ENCODE measurements at regions not wholly inside any gene's neighbourhood (a gene's known extent, or its start where the extent isn't known, plus 50 kb on each side); places are given as distances from the start of the nearest gene placed in this dataset.

- TF ChIP-seq ZNF157 (tag by site-specific recombination; IDR thresholded peaks at IDR 0.05): no peak
- TF ChIP-seq ZNF843 (tag by site-specific recombination; IDR thresholded peaks at IDR 0.05): no peak
- TF ChIP-seq PRDM10 (tag by site-specific recombination; IDR thresholded peaks at IDR 0.05): no peak
- TF ChIP-seq KLF1 (tag by site-specific recombination; IDR thresholded peaks at IDR 0.05): 0 out of 2 replicates have a peak, but pooled peaks have one; percentile 22
- TF ChIP-seq ZNF692 (tag by site-specific recombination; IDR thresholded peaks at IDR 0.05): 0 out of 2 replicates have a peak, but pooled peaks have one; percentile 17
- TF ChIP-seq, protein P1, sequence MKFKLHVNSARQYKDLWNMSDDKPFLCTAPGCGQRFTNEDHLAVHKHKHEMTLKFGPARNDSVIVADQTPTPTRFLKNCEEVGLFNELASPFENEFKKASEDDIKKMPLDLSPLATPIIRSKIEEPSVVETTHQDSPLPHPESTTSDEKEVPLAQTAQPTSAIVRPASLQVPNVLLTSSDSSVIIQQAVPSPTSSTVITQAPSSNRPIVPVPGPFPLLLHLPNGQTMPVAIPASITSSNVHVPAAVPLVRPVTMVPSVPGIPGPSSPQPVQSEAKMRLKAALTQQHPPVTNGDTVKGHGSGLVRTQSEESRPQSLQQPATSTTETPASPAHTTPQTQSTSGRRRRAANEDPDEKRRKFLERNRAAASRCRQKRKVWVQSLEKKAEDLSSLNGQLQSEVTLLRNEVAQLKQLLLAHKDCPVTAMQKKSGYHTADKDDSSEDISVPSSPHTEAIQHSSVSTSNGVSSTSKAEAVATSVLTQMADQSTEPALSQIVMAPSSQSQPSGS (tag by site-specific recombination; IDR thresholded peaks at IDR 0.05; ENCODE audit: low read depth): peak; percentile 19; the same call in 1 of the 2 replicates
- TF ChIP-seq ZFHX2 (tag by site-specific recombination; conservative IDR thresholded peaks at IDR 0.05): peak; percentile 35; the same call in 1 of the 2 replicates
- TF ChIP-seq ZNF558 (tag by site-specific recombination; IDR thresholded peaks at IDR 0.05): peak; percentile 42; the same call in 1 of the 2 replicates
Measured at GRCh38 chr16:86798247-86799041, 220.1 kb downstream of the FOXL1 start (continued).

DNA sequence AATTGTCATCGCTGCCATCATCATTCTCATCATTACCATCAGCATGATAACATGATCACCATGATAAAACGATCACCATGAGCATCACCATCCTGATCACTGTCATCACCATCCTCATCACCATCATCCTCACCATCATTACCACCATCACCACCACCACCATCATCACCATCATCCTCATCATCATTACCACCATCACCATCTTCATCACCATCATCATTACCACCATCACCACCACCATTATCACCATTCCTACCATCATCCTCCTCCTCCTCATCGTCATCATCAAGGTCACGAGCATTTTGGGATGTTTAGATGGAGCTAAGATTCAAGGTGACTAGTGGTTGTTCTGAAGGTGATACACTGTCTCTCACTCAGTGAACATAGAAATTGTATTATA, 221.0 kb downstream of the FOXL1 start:
- Histone ChIP-seq H3K4me1 (ENCODE audit: control insufficient read depth, insufficient read depth, low read length) (no peaks in the 10 kb centered on the region), H3K27ac (ENCODE audit: extremely low read depth, low read depth, low read length) (no peak overlapping the region), H3K36me3 (ENCODE audit: control insufficient read depth in 2 of 2, insufficient read depth in 1 of 2, low read length in 2 of 2) (no peaks in the 10 kb centered on the region), H3K9me3 (ENCODE audit: control insufficient read depth, insufficient read depth, low read depth, low read length) (no peaks in the 10 kb centered on the region), H3K4me3 (ENCODE audit: low read depth, low read length) (no peak overlapping the region)
- ChIA-PET CTCF (interaction anchor here (0.6 to 1.0 kb wide), 2 partner anchors 235 to 279 kb away, joined by 3 to 6 read pairs; no protein-coding TSS in a partner anchor), POLR2A (interaction anchor here (0.6 kb wide), 1 partner anchor 1331 kb away, joined by 3 read pairs; no protein-coding TSS in a partner anchor)
- TF ChIP-seq ZNF274 (IDR thresholded peaks at IDR 0.05; ENCODE audit: low read length): no peak
- 0 out of 2 replicates have a peak, but pooled peaks have one; percentile 48 for TF ChIP-seq ZNF274 (tag by site-specific recombination; IDR thresholded peaks at IDR 0.05; ENCODE audit: borderline replicate concordance)
- peak; percentile 63 for TF ChIP-seq YY2 (tag by site-specific recombination; IDR thresholded peaks at IDR 0.05)
- TF ChIP-seq ZNF843 (tag by site-specific recombination; IDR thresholded peaks at IDR 0.05): no peak
- 0 out of 2 replicates have a peak, but pooled peaks have one; percentile 51 for TF ChIP-seq ZNF239 (tag by site-specific recombination; IDR thresholded peaks at IDR 0.05)
- 0 out of 2 replicates have a peak, but pooled peaks have one; percentile 15 for TF ChIP-seq GLI4 (tag by site-specific recombination; IDR thresholded peaks at IDR 0.05)
- TF ChIP-seq REPIN1 (tag by site-specific recombination; IDR thresholded peaks at IDR 0.05; ENCODE audit: low read depth): no peak
- TF ChIP-seq BCL6B (tag by site-specific recombination; IDR thresholded peaks at IDR 0.05): 0 out of 2 replicates have a peak, but pooled peaks have one; percentile 28
- TF ChIP-seq, protein P2, sequence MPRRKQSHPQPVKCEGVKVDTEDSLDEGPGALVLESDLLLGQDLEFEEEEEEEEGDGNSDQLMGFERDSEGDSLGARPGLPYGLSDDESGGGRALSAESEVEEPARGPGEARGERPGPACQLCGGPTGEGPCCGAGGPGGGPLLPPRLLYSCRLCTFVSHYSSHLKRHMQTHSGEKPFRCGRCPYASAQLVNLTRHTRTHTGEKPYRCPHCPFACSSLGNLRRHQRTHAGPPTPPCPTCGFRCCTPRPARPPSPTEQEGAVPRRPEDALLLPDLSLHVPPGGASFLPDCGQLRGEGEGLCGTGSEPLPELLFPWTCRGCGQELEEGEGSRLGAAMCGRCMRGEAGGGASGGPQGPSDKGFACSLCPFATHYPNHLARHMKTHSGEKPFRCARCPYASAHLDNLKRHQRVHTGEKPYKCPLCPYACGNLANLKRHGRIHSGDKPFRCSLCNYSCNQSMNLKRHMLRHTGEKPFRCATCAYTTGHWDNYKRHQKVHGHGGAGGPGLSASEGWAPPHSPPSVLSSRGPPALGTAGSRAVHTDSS (tag by site-specific recombination; IDR thresholded peaks at IDR 0.05): peak; percentile 96
- TF ChIP-seq ZNF16 (tag by site-specific recombination; IDR thresholded peaks at IDR 0.05; ENCODE audit: low read depth): no peak
- TF ChIP-seq, protein P3, sequence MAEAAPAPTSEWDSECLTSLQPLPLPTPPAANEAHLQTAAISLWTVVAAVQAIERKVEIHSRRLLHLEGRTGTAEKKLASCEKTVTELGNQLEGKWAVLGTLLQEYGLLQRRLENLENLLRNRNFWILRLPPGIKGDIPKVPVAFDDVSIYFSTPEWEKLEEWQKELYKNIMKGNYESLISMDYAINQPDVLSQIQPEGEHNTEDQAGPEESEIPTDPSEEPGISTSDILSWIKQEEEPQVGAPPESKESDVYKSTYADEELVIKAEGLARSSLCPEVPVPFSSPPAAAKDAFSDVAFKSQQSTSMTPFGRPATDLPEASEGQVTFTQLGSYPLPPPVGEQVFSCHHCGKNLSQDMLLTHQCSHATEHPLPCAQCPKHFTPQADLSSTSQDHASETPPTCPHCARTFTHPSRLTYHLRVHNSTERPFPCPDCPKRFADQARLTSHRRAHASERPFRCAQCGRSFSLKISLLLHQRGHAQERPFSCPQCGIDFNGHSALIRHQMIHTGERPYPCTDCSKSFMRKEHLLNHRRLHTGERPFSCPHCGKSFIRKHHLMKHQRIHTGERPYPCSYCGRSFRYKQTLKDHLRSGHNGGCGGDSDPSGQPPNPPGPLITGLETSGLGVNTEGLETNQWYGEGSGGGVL (tag by site-specific recombination; IDR thresholded peaks at IDR 0.05): 0 out of 2 replicates have a peak, but pooled peaks have one; percentile 10
- no peak for TF ChIP-seq ZNF426 (tag by site-specific recombination; IDR thresholded peaks at IDR 0.05)
- no peak for TF ChIP-seq BCL11B (tag by site-specific recombination; IDR thresholded peaks at IDR 0.05; ENCODE audit: low read depth)
- TF ChIP-seq, protein P4, sequence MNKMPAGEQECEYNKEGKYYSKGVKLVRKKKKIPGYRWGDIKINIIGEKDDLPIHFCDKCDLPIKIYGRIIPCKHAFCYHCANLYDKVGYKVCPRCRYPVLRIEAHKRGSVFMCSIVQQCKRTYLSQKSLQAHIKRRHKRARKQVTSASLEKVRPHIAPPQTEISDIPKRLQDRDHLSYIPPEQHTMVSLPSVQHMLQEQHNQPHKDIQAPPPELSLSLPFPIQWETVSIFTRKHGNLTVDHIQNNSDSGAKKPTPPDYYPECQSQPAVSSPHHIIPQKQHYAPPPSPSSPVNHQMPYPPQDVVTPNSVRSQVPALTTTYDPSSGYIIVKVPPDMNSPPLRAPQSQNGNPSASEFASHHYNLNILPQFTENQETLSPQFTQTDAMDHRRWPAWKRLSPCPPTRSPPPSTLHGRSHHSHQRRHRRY (tag by site-specific recombination; IDR thresholded peaks at IDR 0.05): 0 out of 2 replicates have a peak, but pooled peaks have one; percentile 54
